ENCODE measurements at regions not wholly inside any gene's neighbourhood (a gene's known extent, or its start where the extent isn't known, plus 50 kb on each side); places are given as distances from the start of the nearest gene placed in this dataset.

GRCh38 chr5:112630246-112631009 is 107.3 kb upstream of the APC start:
- H3K4me1 ChIP-seq (ENCODE audit: insufficient read depth) = peaks cover 19% of the 10 kb centered on the region
- H2AFZ ChIP-seq = no peak overlapping the region
- H3K36me3 ChIP-seq (replicated peaks; ENCODE audit: insufficient read depth, low read depth) = no peaks in the 10 kb centered on the region
- no peak overlapping the region for H3K4me3 ChIP-seq
- TF ChIP-seq EZH2 (IDR thresholded peaks at IDR 0.05; ENCODE audit: borderline replicate concordance) (no peak), EZH2phosphoT487 (IDR thresholded peaks at IDR 0.05; ENCODE audit: low read depth, severe bottlenecking, unreplicated experiment) (no peak), CTCF (IDR thresholded peaks at IDR 0.05; ENCODE audit: poor library complexity) (no peak)
- H3K27ac ChIP-seq = peak overlapping the region; percentile 54
- DNase-seq (ENCODE audit: low spot score) = peak; percentile 53
- H3K27me3 ChIP-seq = no peaks in the 10 kb centered on the region
- no peaks in the 10 kb centered on the region for H3K9me3 ChIP-seq (ENCODE audit: low read depth)
- no peak overlapping the region for H3K4me2 ChIP-seq
- WGBS (ENCODE audit: low lambda C conversion rate, missing lambda C conversion rate) = 37% methylated on average over 3 of the region's 3 CpGs
- no peaks in the 10 kb centered on the region for H3K79me2 ChIP-seq
- H4K20me1 ChIP-seq (ENCODE audit: insufficient read depth, poor library complexity, severe bottlenecking) = no peaks in the 10 kb centered on the region
- no peaks in the 10 kb centered on the region for H3K9me2 ChIP-seq (replicated peaks; ENCODE audit: insufficient read depth)

GRCh38 chr5:112634166-112634565 is 103.5 kb upstream of the APC start:
- H3K36me3 ChIP-seq (replicated peaks; ENCODE audit: insufficient read depth, low read depth) = no peaks in the 10 kb centered on the region
- 71% methylated on average over 1 of the region's 1 CpG for WGBS (ENCODE audit: low lambda C conversion rate, missing lambda C conversion rate)
- H3K27ac ChIP-seq = no peak overlapping the region
- H3K4me1 ChIP-seq (ENCODE audit: insufficient read depth) = peaks cover 31% of the 10 kb centered on the region
- H2AFZ ChIP-seq = no peak overlapping the region
- no peak overlapping the region for H3K4me2 ChIP-seq
- no peaks in the 10 kb centered on the region for H4K20me1 ChIP-seq (ENCODE audit: insufficient read depth, poor library complexity, severe bottlenecking)
- H3K79me2 ChIP-seq = no peaks in the 10 kb centered on the region
- no peaks in the 10 kb centered on the region for H3K9me3 ChIP-seq (ENCODE audit: low read depth)
- H3K9me2 ChIP-seq (replicated peaks; ENCODE audit: insufficient read depth) = no peaks in the 10 kb centered on the region
- no peaks in the 10 kb centered on the region for H3K27me3 ChIP-seq
- no peak overlapping the region for H3K4me3 ChIP-seq
- no peak for TF ChIP-seq EZH2phosphoT487 (IDR thresholded peaks at IDR 0.05; ENCODE audit: low read depth, severe bottlenecking, unreplicated experiment)
- TF ChIP-seq CTCF (IDR thresholded peaks at IDR 0.05; ENCODE audit: poor library complexity) = no peak
- no peak for TF ChIP-seq EZH2 (IDR thresholded peaks at IDR 0.05; ENCODE audit: borderline replicate concordance)
- no peak for DNase-seq (ENCODE audit: low spot score)

- no peaks in the 10 kb centered on the region for H4K20me1 ChIP-seq (ENCODE audit: insufficient read depth, poor library complexity, severe bottlenecking)
- H3K36me3 ChIP-seq (replicated peaks; ENCODE audit: insufficient read depth, low read depth) = no peaks in the 10 kb centered on the region
- WGBS (ENCODE audit: low lambda C conversion rate, missing lambda C conversion rate) = 82% methylated on average over 3 of the region's 3 CpGs
- H3K9me3 ChIP-seq (ENCODE audit: low read depth) = no peaks in the 10 kb centered on the region
- peaks cover 31% of the 10 kb centered on the region for H3K4me1 ChIP-seq (ENCODE audit: insufficient read depth)
- H3K9me2 ChIP-seq (replicated peaks; ENCODE audit: insufficient read depth) = no peaks in the 10 kb centered on the region
- no peak overlapping the region for H3K4me3 ChIP-seq
- H3K79me2 ChIP-seq = no peaks in the 10 kb centered on the region
- no peak overlapping the region for H3K27ac ChIP-seq
- TF ChIP-seq EZH2 (IDR thresholded peaks at IDR 0.05; ENCODE audit: borderline replicate concordance) = no peak
- no peak overlapping the region for H3K4me2 ChIP-seq
- no peak for DNase-seq (ENCODE audit: low spot score)
- no peak overlapping the region for H2AFZ ChIP-seq
- H3K27me3 ChIP-seq = no peaks in the 10 kb centered on the region
Observed at GRCh38 chr5:112634796-112635195, 102.9 kb upstream of the APC start.

- Histone ChIP-seq H3K4me1 (ENCODE audit: insufficient read depth) (peaks cover 31% of the 10 kb centered on the region), H3K27me3 (no peaks in the 10 kb centered on the region), H3K4me3 (no peak overlapping the region), H3K4me2 (no peak overlapping the region), H3K27ac (peak overlapping the region; percentile 64), H3K9me3 (ENCODE audit: low read depth) (no peaks in the 10 kb centered on the region), H3K9me2 (replicated peaks; ENCODE audit: insufficient read depth) (no peaks in the 10 kb centered on the region), H2AFZ (no peak overlapping the region), H4K20me1 (ENCODE audit: insufficient read depth, poor library complexity, severe bottlenecking) (no peaks in the 10 kb centered on the region), H3K79me2 (no peaks in the 10 kb centered on the region), H3K36me3 (replicated peaks; ENCODE audit: insufficient read depth, low read depth) (no peaks in the 10 kb centered on the region)
- 85% methylated on average over 3 of the region's 3 CpGs for WGBS (ENCODE audit: low lambda C conversion rate, missing lambda C conversion rate)
- TF ChIP-seq EZH2 (IDR thresholded peaks at IDR 0.05; ENCODE audit: borderline replicate concordance) = no peak
- no peak for TF ChIP-seq EZH2phosphoT487 (IDR thresholded peaks at IDR 0.05; ENCODE audit: low read depth, severe bottlenecking, unreplicated experiment)
- TF ChIP-seq CTCF (IDR thresholded peaks at IDR 0.05; ENCODE audit: poor library complexity) = no peak
- DNase-seq (ENCODE audit: low spot score) = no peak
Observed at GRCh38 chr5:112635276-112635675, 102.4 kb upstream of the APC start.
